ENCODE measurements at regions not wholly inside any gene's neighbourhood (a gene's known extent, or its start where the extent isn't known, plus 50 kb on each side); places are given as distances from the start of the nearest gene placed in this dataset.

GRCh38 chr14:42687421-42687820 is 1080.7 kb downstream of the LRFN5 start:
- Histone ChIP-seq H3K27ac (no peak overlapping the region), H3K9me3 (no peaks in the 10 kb centered on the region), H3K4me3 (replicated peaks in 1 of 3) (no peak overlapping the region), H3K27me3 (no peaks in the 10 kb centered on the region), H3K4me1 (no peaks in the 10 kb centered on the region), H3K36me3 (no peaks in the 10 kb centered on the region)
- no peak for DNase-seq
- intact Hi-C loops (cut with DNase I), result no loop called here
- WGBS, 2 donors, result 76 to 94% methylated on average over 2 of the region's 2 CpGs
- TF ChIP-seq CTCF (IDR thresholded peaks at IDR 0.05) (no peak), POLR2A (IDR thresholded peaks at IDR 0.05) (no peak)

GRCh38 chr14:42683707-42684106 is 1077.0 kb downstream of the LRFN5 start:
- Histone ChIP-seq H3K4me3 (replicated peaks in 1 of 3) (no peak overlapping the region), H3K36me3 (no peaks in the 10 kb centered on the region), H3K27me3 (no peaks in the 10 kb centered on the region), H3K4me1 (no peaks in the 10 kb centered on the region), H3K27ac (no peak overlapping the region), H3K9me3 (no peaks in the 10 kb centered on the region)
- TF ChIP-seq POLR2A (IDR thresholded peaks at IDR 0.05) (no peak), CTCF (IDR thresholded peaks at IDR 0.05) (no peak)
- 85 to 89% methylated on average over 2 of the region's 2 CpGs for WGBS, 2 donors
- intact Hi-C loops (cut with DNase I), result no loop called here
- DNase-seq, result no peak

- no peak overlapping the region for H3K27ac ChIP-seq
- WGBS, 2 donors, result 95 to 96% methylated on average over 2 of the region's 2 CpGs
- H3K9me3 ChIP-seq, result no peaks in the 10 kb centered on the region
- no peaks in the 10 kb centered on the region for H3K27me3 ChIP-seq
- TF ChIP-seq CTCF (IDR thresholded peaks at IDR 0.05), result no peak
- no peak for TF ChIP-seq POLR2A (IDR thresholded peaks at IDR 0.05)
- H3K4me3 ChIP-seq (replicated peaks in 1 of 3), result no peak overlapping the region
- DNase-seq, result no peak
- intact Hi-C loops (cut with DNase I), result no loop called here
- H3K36me3 ChIP-seq, result no peaks in the 10 kb centered on the region
- H3K4me1 ChIP-seq, result no peaks in the 10 kb centered on the region
Measured at GRCh38 chr14:42676636-42677035, 1070.0 kb downstream of the LRFN5 start.

- Histone ChIP-seq H3K4me1 (no peaks in the 10 kb centered on the region), H3K27ac (no peak overlapping the region), H3K27me3 (no peaks in the 10 kb centered on the region), H3K36me3 (no peaks in the 10 kb centered on the region), H3K9me3 (no peaks in the 10 kb centered on the region), H3K4me3 (replicated peaks in 1 of 3) (no peak overlapping the region)
- TF ChIP-seq POLR2A (IDR thresholded peaks at IDR 0.05) (no peak), CTCF (IDR thresholded peaks at IDR 0.05) (no peak)
- intact Hi-C loops (cut with DNase I), result no loop called here
- DNase-seq, result no peak
Measured at GRCh38 chr14:42673963-42674362, 1067.3 kb downstream of the LRFN5 start.

GRCh38 chr14:42671636-42672035 is 1065.0 kb downstream of the LRFN5 start:
- Histone ChIP-seq H3K4me1 (no peaks in the 10 kb centered on the region), H3K27ac (no peak overlapping the region), H3K4me3 (replicated peaks in 1 of 3) (no peak overlapping the region), H3K27me3 (no peaks in the 10 kb centered on the region), H3K9me3 (no peaks in the 10 kb centered on the region), H3K36me3 (no peaks in the 10 kb centered on the region)
- DNase-seq, result no peak
- TF ChIP-seq CTCF (IDR thresholded peaks at IDR 0.05) (no peak), POLR2A (IDR thresholded peaks at IDR 0.05) (no peak)
- intact Hi-C loops (cut with DNase I), result no loop called here

Data from thyroid gland (tissue), 4 donors.